Right renal pelvis (tissue), 4 donors: ENCODE measurements at regions not wholly inside any gene's neighbourhood (a gene's known extent, or its start where the extent isn't known, plus 50 kb on each side); places are given as distances from the start of the nearest gene placed in this dataset.

Source experiments
- DNase-seq, 4 donors: peaks; one replicate each; pipeline ENCODE4 v3.0.0-alpha.2; 2013; ENCODE audit warnings: low read depth in 4 of 4, low spot score in 3 of 4, missing footprints in 1 of 4

GRCh38 chr7:25850735-25851134, 301.3 kb upstream of the NFE2L3 start:
- no peak for DNase-seq

GRCh38 chr7:25851332-25852210, 300.4 kb upstream of the NFE2L3 start:
- peak in 2 of 4 donors; percentile 88 for DNase-seq

DNA sequence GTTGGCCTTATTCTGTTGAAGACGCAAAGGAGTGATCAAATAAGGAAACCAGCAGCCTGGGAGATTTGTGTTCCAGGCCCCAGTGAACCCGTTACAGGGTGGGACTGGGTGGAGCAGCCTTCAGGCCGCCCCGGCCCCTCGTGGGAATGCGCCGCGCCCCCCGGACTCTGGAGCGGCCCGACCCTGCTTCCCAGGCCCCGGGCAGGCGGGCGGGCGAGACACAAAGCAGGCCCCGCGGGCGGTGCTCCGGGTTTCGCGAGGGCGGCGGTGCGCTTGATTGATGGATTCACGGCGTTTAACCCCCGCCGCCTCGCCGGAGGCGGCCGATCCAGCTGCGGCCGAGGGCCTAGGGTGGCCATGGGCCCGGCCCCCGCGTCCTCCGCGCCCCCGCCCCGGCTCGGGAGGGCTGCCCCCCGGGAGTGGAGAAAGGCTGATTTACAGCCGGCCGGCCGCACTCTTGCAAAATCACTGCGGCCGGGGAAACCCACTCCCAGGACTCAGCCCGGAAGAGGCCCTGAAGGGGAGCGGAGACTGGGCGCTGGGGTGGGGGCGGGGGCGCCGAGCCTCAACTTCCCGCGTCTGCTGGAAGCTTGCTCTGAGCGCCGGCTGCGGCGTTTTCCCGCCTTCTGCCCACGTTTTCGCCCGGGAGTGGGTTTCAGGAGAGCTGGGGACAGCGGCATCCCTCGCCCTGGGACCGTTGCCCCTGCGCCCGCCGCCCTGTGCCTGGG, 299.6 kb upstream of the NFE2L3 start:
- no peak for DNase-seq

DNA sequence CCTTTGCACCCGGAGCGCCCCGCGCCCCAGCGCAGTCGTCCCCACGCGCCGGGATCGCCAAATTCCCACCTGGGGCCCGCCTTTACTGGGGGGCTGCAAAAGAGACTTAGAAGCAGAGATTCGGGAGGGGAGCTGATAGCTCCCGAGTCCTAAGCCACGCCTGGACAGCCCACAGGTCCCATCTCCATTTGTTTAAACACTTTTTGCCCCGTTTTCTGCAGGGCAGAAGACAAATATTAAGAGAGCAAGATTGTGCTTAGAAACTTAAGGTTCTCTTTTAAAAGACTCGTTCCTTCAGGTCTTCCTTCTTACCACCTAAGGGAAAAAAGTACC, 299.1 kb upstream of the NFE2L3 start:
- DNase-seq = no peak

- no peak for DNase-seq
Measured at GRCh38 chr7:25853314-25853713, 298.7 kb upstream of the NFE2L3 start.

GRCh38 chr7:25854059-25854458, 297.9 kb upstream of the NFE2L3 start:
- DNase-seq = no peak

DNA sequence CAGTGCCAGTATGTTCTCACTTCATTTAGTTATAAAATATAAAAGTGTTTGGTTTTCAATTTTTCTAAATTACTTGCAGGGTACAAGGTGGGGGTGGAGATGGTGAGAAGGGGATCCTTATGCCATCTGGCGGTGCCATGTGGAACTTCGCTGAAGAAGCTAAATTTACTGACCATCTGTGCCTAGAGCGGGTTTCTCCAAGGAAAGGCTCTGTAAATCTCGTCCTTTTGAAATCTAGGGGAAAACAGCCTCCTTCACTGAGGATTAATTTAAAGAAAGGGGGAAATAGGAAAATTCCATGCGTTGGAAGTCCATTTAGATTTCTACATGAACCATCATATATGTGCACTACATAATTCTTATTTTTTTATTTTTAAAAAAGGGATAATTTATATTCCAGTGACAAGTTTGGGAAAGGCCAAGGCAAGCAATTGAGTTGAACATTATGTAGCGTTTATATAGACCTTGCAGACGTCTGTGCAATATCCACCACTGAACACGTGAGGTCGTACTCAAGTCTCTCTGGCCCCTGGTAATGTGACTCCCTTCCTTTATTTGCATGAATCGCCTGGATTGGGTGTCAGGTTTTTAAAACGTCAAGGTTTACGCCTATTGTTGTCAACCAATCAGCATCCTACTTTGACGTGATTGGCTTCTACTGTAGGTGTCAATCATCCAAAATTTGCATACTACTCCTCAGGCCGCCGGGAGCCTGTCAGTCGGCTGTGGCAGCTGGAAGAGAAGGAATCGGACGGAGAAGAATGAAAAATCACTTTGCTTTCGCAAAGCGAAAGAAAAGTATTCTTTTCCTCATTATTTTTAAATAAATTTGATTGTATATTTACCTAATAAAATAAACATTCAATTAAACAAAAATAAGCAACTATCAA, 297.1 kb upstream of the NFE2L3 start:
- DNase-seq = peak; percentile 85 to 99 (median 98)

DNA sequence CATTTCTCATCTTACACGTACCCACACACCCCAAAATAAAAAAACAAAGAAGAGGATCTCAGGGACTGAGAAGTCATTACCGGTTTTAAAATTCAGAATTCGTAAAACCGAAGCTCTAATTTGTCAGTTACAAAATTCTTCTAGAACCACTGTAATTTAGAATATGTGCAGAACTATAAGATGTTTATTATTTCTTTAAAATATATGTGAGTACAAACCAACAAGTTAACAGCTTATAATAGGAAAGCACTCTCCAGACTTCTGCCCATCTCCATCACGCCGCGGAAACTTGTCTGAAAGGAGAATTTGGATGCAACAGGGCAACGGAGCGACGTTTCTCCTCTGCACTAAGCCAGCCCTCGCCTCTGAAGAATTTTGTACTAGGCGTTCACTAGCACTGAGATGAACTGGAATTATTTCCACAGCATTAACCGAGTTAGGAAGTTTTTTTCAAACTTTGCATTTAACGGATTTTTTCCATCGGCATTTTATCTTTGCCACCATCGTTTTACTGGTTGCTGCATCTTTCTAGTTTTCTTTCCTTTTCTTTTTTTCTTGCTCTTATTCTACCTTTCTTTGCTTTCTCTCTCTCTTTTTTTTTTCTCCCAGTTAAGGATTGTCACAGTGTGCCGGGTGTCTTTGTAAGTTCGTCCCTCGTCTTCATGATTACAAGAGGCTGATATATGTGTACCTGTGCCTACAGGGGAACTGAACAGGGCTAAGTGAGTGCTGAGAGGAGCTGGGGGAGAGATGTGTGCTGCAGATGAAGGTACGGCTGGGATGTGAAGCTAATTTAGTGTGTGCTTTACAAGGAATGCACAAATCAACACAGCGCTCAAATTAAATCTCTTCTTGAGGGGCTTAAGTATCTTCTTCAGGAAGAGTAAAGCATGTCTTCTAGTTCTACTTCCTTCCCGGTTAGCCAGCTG, 295.9 kb upstream of the NFE2L3 start:
- DNase-seq = no peak

GRCh38 chr7:25857376-25858067, 294.5 kb upstream of the NFE2L3 start:
- DNase-seq = peak in 1 of 4 donors; percentile 83

DNA sequence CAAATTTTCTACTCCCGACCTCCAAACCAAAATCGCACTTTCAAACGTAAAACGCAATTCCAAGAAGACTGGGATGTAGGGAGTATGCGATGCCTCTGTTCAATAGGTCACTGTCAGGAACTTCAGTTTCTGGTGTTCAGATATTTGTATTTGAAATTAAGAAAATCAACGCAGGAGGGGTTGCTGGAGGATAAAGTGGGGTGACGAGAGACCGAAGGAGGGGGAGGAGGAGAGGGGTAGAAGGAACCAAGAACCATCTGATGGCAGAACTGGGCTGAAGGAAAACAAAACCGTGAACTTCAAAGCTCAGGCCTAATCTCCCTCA, 293.8 kb upstream of the NFE2L3 start:
- no peak for DNase-seq

GRCh38 chr7:25858525-25859411, 293.2 kb upstream of the NFE2L3 start:
- no peak for DNase-seq

GRCh38 chr7:25859412-25860274, 292.4 kb upstream of the NFE2L3 start:
- DNase-seq = no peak

DNA sequence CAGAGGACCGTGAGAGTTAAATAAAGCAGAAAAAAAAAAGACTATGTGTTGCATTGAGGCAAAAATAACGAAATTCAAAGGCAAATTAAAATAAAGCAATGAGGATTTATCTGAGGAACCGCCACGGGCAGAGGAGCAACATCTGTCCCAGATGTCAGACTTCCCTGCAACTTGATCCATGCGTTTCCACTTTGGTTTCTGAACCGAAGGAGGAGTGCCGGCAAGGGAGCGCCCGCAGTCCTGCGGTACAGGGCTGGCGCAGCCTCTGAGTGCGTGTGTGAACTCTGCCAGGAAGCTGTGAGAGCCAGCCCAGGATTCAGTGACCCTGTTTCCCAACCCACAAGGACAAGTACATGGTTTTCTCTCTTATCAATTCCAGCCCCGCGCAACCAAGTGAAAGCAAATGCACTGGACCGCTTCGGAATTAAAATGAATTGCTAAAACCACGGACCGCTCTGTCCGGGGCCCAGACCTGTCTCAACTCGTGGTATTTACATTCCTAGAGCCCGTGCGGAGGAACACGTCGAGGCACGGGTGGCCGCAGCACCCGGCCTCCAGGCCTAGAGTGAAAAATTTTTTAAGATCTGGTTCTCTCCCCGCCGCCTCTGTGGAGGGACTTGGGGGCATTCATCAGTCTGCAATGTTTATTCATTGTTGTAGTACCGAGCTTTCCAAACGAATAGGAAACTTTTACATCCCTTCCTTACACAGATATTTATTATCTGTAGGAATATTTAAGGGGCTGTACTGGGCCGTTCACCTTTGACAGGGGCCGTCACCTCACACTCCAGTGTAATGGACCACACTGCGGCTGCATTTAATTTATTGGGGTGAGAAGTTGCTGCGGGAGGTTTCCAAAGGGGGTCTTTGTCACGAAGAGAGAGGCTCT, 291.5 kb upstream of the NFE2L3 start:
- no peak for DNase-seq

GRCh38 chr7:25861164-25861496, 290.9 kb upstream of the NFE2L3 start:
- DNase-seq = no peak

DNA sequence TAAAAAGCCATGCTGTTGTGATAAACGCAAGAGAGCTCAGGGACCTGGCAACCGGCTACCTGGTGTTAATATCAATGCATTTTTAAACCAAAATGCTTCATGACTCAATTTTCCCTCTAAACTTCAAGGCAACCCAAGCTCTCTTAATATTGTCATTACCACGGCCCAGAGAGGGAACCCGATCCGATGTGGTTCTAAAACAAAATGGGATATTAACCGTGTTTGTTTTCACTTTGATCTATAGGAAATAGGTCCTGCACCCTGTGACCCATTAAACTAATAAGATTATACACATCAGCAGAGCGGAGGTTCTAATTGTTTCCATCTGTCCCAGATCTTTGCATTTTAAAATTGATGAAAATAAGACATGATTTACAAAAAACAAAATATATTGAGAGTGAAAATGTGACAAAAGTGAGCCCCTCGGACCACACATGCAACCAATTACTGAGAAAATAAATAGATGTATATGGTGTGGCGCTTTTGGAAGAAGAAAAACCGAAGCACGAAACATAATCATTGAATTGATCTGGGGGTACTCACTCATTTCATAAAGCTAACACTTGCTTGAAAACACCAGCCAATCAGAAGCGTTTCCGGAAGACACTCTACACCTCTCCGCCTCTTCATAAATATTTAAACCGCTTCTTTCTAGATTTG, 290.3 kb upstream of the NFE2L3 start:
- no peak for DNase-seq
